GM19043 (cell line): ENCODE measurements at regions not wholly inside any gene's neighbourhood (a gene's known extent, or its start where the extent isn't known, plus 50 kb on each side); places are given as distances from the start of the nearest gene placed in this dataset.

Source experiments
- ATAC-seq: cut with Tn5 transposase; IDR thresholded peaks from one replicate; pipeline ENCODE4 v1.9.1; 2021; ENCODE audit warnings: low read depth; ENCODE audit not compliant: unreplicated experiment

GRCh38 chr12:46503637-46504175, 131.1 kb upstream of the SLC38A2 start:
- ATAC-seq = no peak

GRCh38 chr12:46500673-46501072, 128.1 kb upstream of the SLC38A2 start:
- ATAC-seq = no peak

- ATAC-seq = peak; percentile 63
Observed at GRCh38 chr12:46499901-46500300, 127.3 kb upstream of the SLC38A2 start.

- no peak for ATAC-seq
Observed at GRCh38 chr12:46499226-46499625, 126.7 kb upstream of the SLC38A2 start.

- ATAC-seq = no peak
Observed at GRCh38 chr12:46497739-46498138, 125.2 kb upstream of the SLC38A2 start.

GRCh38 chr12:46494424-46494823, 121.9 kb upstream of the SLC38A2 start:
- no peak for ATAC-seq

- ATAC-seq = no peak
Observed at GRCh38 chr12:46493834-46494181, 121.2 kb upstream of the SLC38A2 start.

GRCh38 chr12:46493150-46493833, 120.7 kb upstream of the SLC38A2 start:
- ATAC-seq = no peak

- no peak for ATAC-seq
Observed at GRCh38 chr12:46492471-46493085, 120.0 kb upstream of the SLC38A2 start.

- no peak for ATAC-seq
Observed at GRCh38 chr12:46491548-46491947, 119.0 kb upstream of the SLC38A2 start.

GRCh38 chr12:46490635-46491034, 118.1 kb upstream of the SLC38A2 start:
- ATAC-seq = no peak

GRCh38 chr12:46489951-46490388, 117.4 kb upstream of the SLC38A2 start:
- ATAC-seq = no peak

GRCh38 chr12:46487567-46488131, 115.1 kb upstream of the SLC38A2 start:
- no peak for ATAC-seq

GRCh38 chr12:46486588-46486987, 114.0 kb upstream of the SLC38A2 start:
- no peak for ATAC-seq

GRCh38 chr12:46485853-46486252, 113.3 kb upstream of the SLC38A2 start:
- no peak for ATAC-seq

GRCh38 chr12:46484396-46485061, 112.0 kb upstream of the SLC38A2 start:
- no peak for ATAC-seq

GRCh38 chr12:46483572-46484395, 111.2 kb upstream of the SLC38A2 start:
- no peak for ATAC-seq

- no peak for ATAC-seq
Observed at GRCh38 chr12:46480724-46481123, 108.2 kb upstream of the SLC38A2 start.

GRCh38 chr12:46480316-46480715, 107.7 kb upstream of the SLC38A2 start:
- no peak for ATAC-seq

- ATAC-seq = no peak
Observed at GRCh38 chr12:46478123-46478522, 105.5 kb upstream of the SLC38A2 start.
